ENCODE measurements at regions not wholly inside any gene's neighbourhood (a gene's known extent, or its start where the extent isn't known, plus 50 kb on each side); places are given as distances from the start of the nearest gene placed in this dataset.

GRCh38 chr6:103269581-103269980 lies 1590.1 kb downstream of the HACE1 start:
- no peak for TF ChIP-seq CTCF (IDR thresholded peaks at IDR 0.05)
- no peak for TF ChIP-seq POLR2A (IDR thresholded peaks at IDR 0.05; ENCODE audit: low read depth)
- TF ChIP-seq POLR2AphosphoS5 (IDR thresholded peaks at IDR 0.05) = no peak

Data from esophagus muscularis mucosa (tissue), 3 donors.